Neuronal stem cell (in vitro differentiated cells): ENCODE measurements at regions not wholly inside any gene's neighbourhood (a gene's known extent, or its start where the extent isn't known, plus 50 kb on each side); places are given as distances from the start of the nearest gene placed in this dataset.
"Not testable (repeated sequence)": the region's sequence is repeated elsewhere in the genome, so short reads cannot be mapped to it uniquely, and the experiment has no call there.

Experiments used
- DNase-seq: peaks from one replicate; pipeline ENCODE4 v3.0.0-alpha.2; 2013; ENCODE audit warnings: low spot score
- H2AFZ ChIP-seq: one replicate; pipeline ENCODE4 v1.6.1; 2013; ENCODE audit warnings: mild to moderate bottlenecking, low read length, inconsistent platforms
- H2AK5ac ChIP-seq: 2 replicates; pipeline ENCODE4 v1.6.1; 2013; ENCODE audit warnings: low read depth, mild to moderate bottlenecking, inconsistent platforms, low read length, moderate library complexity, mixed read lengths
- H2BK120ac ChIP-seq: 2 replicates; pipeline ENCODE4 v1.6.1; 2013; ENCODE audit warnings: low read depth, mild to moderate bottlenecking, inconsistent platforms, low read length, moderate library complexity, mixed read lengths
- H2BK12ac ChIP-seq: one replicate; pipeline ENCODE4 v1.6.1; 2013; ENCODE audit warnings: low read length, inconsistent platforms
- H2BK15ac ChIP-seq: 2 replicates; pipeline ENCODE4 v1.6.1; 2013; ENCODE audit warnings: mild to moderate bottlenecking, low read length, inconsistent platforms, mixed read lengths
- H2BK5ac ChIP-seq: one replicate; pipeline ENCODE4 v1.6.1; 2013; ENCODE audit warnings: inconsistent platforms, mild to moderate bottlenecking, low read length, moderate library complexity
- H3K14ac ChIP-seq: one replicate; pipeline ENCODE4 v1.6.1; 2013; ENCODE audit warnings: low read length, inconsistent platforms
- H3K18ac ChIP-seq: 2 replicates; pipeline ENCODE4 v1.6.1; 2013; ENCODE audit warnings: low read length, inconsistent platforms
- H3K23ac ChIP-seq: 2 replicates; pipeline ENCODE4 v1.6.1; 2013; ENCODE audit warnings: low read depth, mild to moderate bottlenecking, mixed read lengths, low read length, inconsistent platforms; ENCODE audit not compliant: poor library complexity
- H3K27ac ChIP-seq: replicated peaks from 3 replicates; pipeline ENCODE4 v1.5.1; 2013; ENCODE audit warnings: low read length, inconsistent platforms
- H3K27me3 ChIP-seq, 3 experiments: 2 replicates each; pipeline ENCODE4 v1.6.1; 2013; ENCODE audit warnings: low read length in 3 of 3, mild to moderate bottlenecking in 2 of 3, inconsistent platforms in 1 of 3, low read depth in 1 of 3, mixed read lengths in 1 of 3, moderate library complexity in 1 of 3; ENCODE audit not compliant: control insufficient read depth in 3 of 3, insufficient read depth in 3 of 3
- H3K36me3 ChIP-seq, 2 donors: replicated peaks in 1 of 2; 2 replicates each; pipeline ENCODE4 v1.6.1; 2013; ENCODE audit warnings: low read length in 2 of 2; ENCODE audit not compliant: control insufficient read depth in 2 of 2, insufficient read depth in 2 of 2
- H3K4ac ChIP-seq: 2 replicates; pipeline ENCODE4 v1.6.1; 2013; ENCODE audit warnings: inconsistent platforms, mild to moderate bottlenecking, low read length, moderate library complexity
- H3K4me1 ChIP-seq, 2 donors: 1 replicate in 1 of 2; 2 replicates in 1 of 2; pipeline ENCODE4 v1.6.1; 2013; ENCODE audit warnings: low read length in 2 of 2, low read depth in 1 of 2; ENCODE audit not compliant: control insufficient read depth in 2 of 2, insufficient read depth in 1 of 2
- H3K4me2 ChIP-seq: one replicate; pipeline ENCODE4 v1.6.1; 2013; ENCODE audit warnings: mild to moderate bottlenecking, low read length, inconsistent platforms; ENCODE audit not compliant: insufficient read depth, poor library complexity, severe bottlenecking
- H3K4me3 ChIP-seq, 2 donors: 2 replicates each; pipeline ENCODE4 v1.5.1; 2013; ENCODE audit warnings: low read length in 2 of 2, mild to moderate bottlenecking in 2 of 2, inconsistent platforms in 1 of 2, moderate library complexity in 1 of 2
- H3K79me1 ChIP-seq: one replicate; pipeline ENCODE4 v1.6.1; 2013; ENCODE audit warnings: low read depth, mild to moderate bottlenecking, inconsistent platforms, low read length, moderate library complexity
- H3K9ac ChIP-seq: one replicate; pipeline ENCODE4 v1.6.1; 2013; ENCODE audit warnings: mild to moderate bottlenecking, low read depth, low read length, inconsistent platforms; ENCODE audit not compliant: poor library complexity
- H3K9me3 ChIP-seq, 2 donors: replicated peaks in 1 of 2; 2 replicates each; pipeline versions ENCODE3 to v1.6.1; 2013; ENCODE audit warnings: low read length in 2 of 2, mild to moderate bottlenecking in 2 of 2, inconsistent platforms in 1 of 2, low read depth in 1 of 2, mixed read lengths in 1 of 2, moderate library complexity in 1 of 2; ENCODE audit not compliant: control insufficient read depth in 2 of 2, insufficient read depth in 1 of 2
- H4K8ac ChIP-seq: one replicate; pipeline ENCODE4 v1.6.1; 2013; ENCODE audit warnings: low read depth, mild to moderate bottlenecking, inconsistent platforms, low read length, moderate library complexity
- H4K91ac ChIP-seq: one replicate; pipeline ENCODE4 v1.6.1; 2013; ENCODE audit warnings: low read length, low read depth, mild to moderate bottlenecking, inconsistent platforms; ENCODE audit not compliant: poor library complexity
- WGBS, 2 donors: extraction: QIAGEN DNeasy Blood & Tissue Kit; methylation state at CpG; one replicate each; pipeline ENCODE4 v1.1.7; 2013; ENCODE audit warnings: missing lambda C conversion rate in 2 of 2, mixed read lengths in 1 of 2; ENCODE audit not compliant: insufficient read length in 2 of 2, insufficient replicate concordance in 1 of 2; ENCODE audit errors: extremely low coverage in 2 of 2; 5-methylcytosine and 5-hydroxymethylcytosine counted together

- no peak overlapping the region for H3K9ac ChIP-seq
- H2BK5ac ChIP-seq: no peak overlapping the region
- peak overlapping the region; percentile 64 for H3K18ac ChIP-seq
- no peak overlapping the region for H3K4me3 ChIP-seq
- no peak for DNase-seq
- H3K23ac ChIP-seq: no peak overlapping the region
- no peaks in the 10 kb centered on the region for H3K36me3 ChIP-seq
- no peak overlapping the region for H3K4ac ChIP-seq
- H3K27ac ChIP-seq: no peak overlapping the region
- no CpG with 5 or more reads among the region's 26 CpGs for WGBS, 2 donors
- no peak overlapping the region for H2AFZ ChIP-seq
- H3K4me1 ChIP-seq: no peaks in the 10 kb centered on the region
- no peak overlapping the region for H2BK120ac ChIP-seq
- H3K79me1 ChIP-seq: peaks cover 2% of the 10 kb centered on the region
- no peak overlapping the region for H3K4me2 ChIP-seq
- H4K8ac ChIP-seq: peak overlapping the region; percentile 65
- H4K91ac ChIP-seq: no peak overlapping the region
- H3K9me3 ChIP-seq: no peaks in the 10 kb centered on the region
- H2AK5ac ChIP-seq: no peak overlapping the region
- no peak overlapping the region for H2BK15ac ChIP-seq
- peak overlapping the region; percentile 71 for H3K14ac ChIP-seq
- H2BK12ac ChIP-seq: peak overlapping the region; percentile 84
- H3K27me3 ChIP-seq: no peaks in the 10 kb centered on the region
These were observed 329.7 kb downstream of the LMBRD1 start for GRCh38 chr6:69466979-69467570.

- DNase-seq: no peak
- H3K36me3 ChIP-seq: no peaks in the 10 kb centered on the region
- no peak overlapping the region for H3K23ac ChIP-seq
- H2BK120ac ChIP-seq: no peak overlapping the region
- H3K4me1 ChIP-seq: no peaks in the 10 kb centered on the region
- H2AFZ ChIP-seq: no peak overlapping the region
- no peak overlapping the region for H2BK12ac ChIP-seq
- no peak overlapping the region for H3K4me2 ChIP-seq
- H4K91ac ChIP-seq: no peak overlapping the region
- H3K4ac ChIP-seq: no peak overlapping the region
- no peak overlapping the region for H3K14ac ChIP-seq
- H3K27me3 ChIP-seq: no peaks in the 10 kb centered on the region
- no peak overlapping the region for H3K9ac ChIP-seq
- peaks cover 2% of the 10 kb centered on the region for H3K79me1 ChIP-seq
- H2AK5ac ChIP-seq: no peak overlapping the region
- H2BK15ac ChIP-seq: no peak overlapping the region
- H3K27ac ChIP-seq: no peak overlapping the region
- no peak overlapping the region for H3K4me3 ChIP-seq
- no peak overlapping the region for H4K8ac ChIP-seq
- no peak overlapping the region for H2BK5ac ChIP-seq
- H3K9me3 ChIP-seq: no peaks in the 10 kb centered on the region
- no peak overlapping the region for H3K18ac ChIP-seq
These were observed 330.9 kb downstream of the LMBRD1 start for GRCh38 chr6:69465866-69466265.

GRCh38 chr6:69456086-69456485, 340.7 kb downstream of the LMBRD1 start:
- H2BK5ac ChIP-seq: no peak overlapping the region
- no CpG with 5 or more reads among the region's 3 CpGs for WGBS, 2 donors
- no peak overlapping the region for H2BK120ac ChIP-seq
- H3K4ac ChIP-seq: no peak overlapping the region
- H2BK15ac ChIP-seq: no peak overlapping the region
- H3K4me2 ChIP-seq: no peak overlapping the region
- H3K4me1 ChIP-seq: peaks cover 2 to 10% of the 10 kb centered on the region in 2 donors
- no peak overlapping the region for H3K4me3 ChIP-seq
- H2BK12ac ChIP-seq: no peak overlapping the region
- H4K8ac ChIP-seq: no peak overlapping the region
- no peak overlapping the region for H3K27ac ChIP-seq
- no peaks in the 10 kb centered on the region for H3K79me1 ChIP-seq
- no peak overlapping the region for H3K14ac ChIP-seq
- H3K27me3 ChIP-seq: no peaks in the 10 kb centered on the region
- H3K9ac ChIP-seq: no peak overlapping the region
- no peak overlapping the region for H3K23ac ChIP-seq
- H3K18ac ChIP-seq: no peak overlapping the region
- no peak for DNase-seq
- H3K9me3 ChIP-seq: peaks cover 0 to 4% of the 10 kb centered on the region in 2 donors
- peak overlapping the region; percentile 26 for H2AFZ ChIP-seq
- H2AK5ac ChIP-seq: no peak overlapping the region
- H4K91ac ChIP-seq: no peak overlapping the region
- H3K36me3 ChIP-seq: no peaks in the 10 kb centered on the region

- not testable (repeated sequence) for H3K27me3 ChIP-seq, H3K4me2 ChIP-seq, H2BK120ac ChIP-seq, H3K23ac ChIP-seq, H2BK12ac ChIP-seq, H2BK15ac ChIP-seq, H3K36me3 ChIP-seq, H2BK5ac ChIP-seq, H3K4ac ChIP-seq, H2AK5ac ChIP-seq, H3K4me3 ChIP-seq, H3K9ac ChIP-seq, H3K79me1 ChIP-seq, H3K27ac ChIP-seq, DNase-seq, H3K18ac ChIP-seq, H4K91ac ChIP-seq, H3K14ac ChIP-seq, H2AFZ ChIP-seq, H4K8ac ChIP-seq, H3K9me3 ChIP-seq
- WGBS, 2 donors: no CpG with 5 or more reads among the region's 2 CpGs
- peaks cover 2 to 10% of the 10 kb centered on the region in 2 donors for H3K4me1 ChIP-seq
These were observed 342.2 kb downstream of the LMBRD1 start for GRCh38 chr6:69454619-69455018.
